Iris pigment epithelial cell (primary cell): ENCODE measurements at regions not wholly inside any gene's neighbourhood (a gene's known extent, or its start where the extent isn't known, plus 50 kb on each side); places are given as distances from the start of the nearest gene placed in this dataset.
"Not testable (repeated sequence)": the region's sequence is repeated elsewhere in the genome, so short reads cannot be mapped to it uniquely, and the experiment has no call there.

ENCODE experiments used
- DNase-seq: peaks from one replicate; pipeline ENCODE4 v3.0.0-alpha.2; 2011; ENCODE audit warnings: low read depth

- DNase-seq = no peak
Measured at GRCh38 chr10:76665029-76665428, 972.6 kb downstream of the KCNMA1 start.

- no peak for DNase-seq
Measured at GRCh38 chr10:76657337-76658012, 980.1 kb downstream of the KCNMA1 start.

GRCh38 chr10:76651154-76651553 is 986.5 kb downstream of the KCNMA1 start:
- no peak for DNase-seq

- peak; percentile 41 for DNase-seq
Measured at GRCh38 chr10:76649723-76650127, 987.9 kb downstream of the KCNMA1 start.

- DNase-seq = no peak
Measured at GRCh38 chr10:76649254-76649653, 988.4 kb downstream of the KCNMA1 start.

DNA sequence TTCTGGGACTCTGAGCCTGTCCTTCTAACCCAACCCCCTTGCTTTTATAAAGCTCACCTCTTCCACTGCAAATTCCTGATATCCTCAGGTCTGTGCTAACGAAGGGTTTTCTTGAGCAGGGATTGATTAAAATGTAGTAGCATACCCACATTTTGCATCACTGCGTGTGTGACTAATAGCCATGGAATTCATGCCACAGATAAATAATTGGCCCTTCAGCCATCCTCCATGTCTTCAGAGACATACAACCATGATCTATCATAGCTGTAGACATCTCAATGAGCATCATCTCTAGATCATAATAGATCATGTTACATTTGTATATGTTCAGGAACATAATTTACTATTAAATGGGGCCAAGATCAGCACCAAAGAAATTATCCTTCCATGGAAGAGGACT is 990.3 kb downstream of the KCNMA1 start:
- DNase-seq = peak; percentile 12

GRCh38 chr10:76645341-76645740 is 992.3 kb downstream of the KCNMA1 start:
- no peak for DNase-seq

GRCh38 chr10:76644476-76644875 is 993.1 kb downstream of the KCNMA1 start:
- DNase-seq = no peak

- no peak for DNase-seq
Measured at GRCh38 chr10:76643511-76643911, 994.1 kb downstream of the KCNMA1 start.

GRCh38 chr10:76642358-76642757 is 995.2 kb downstream of the KCNMA1 start:
- no peak for DNase-seq

DNA sequence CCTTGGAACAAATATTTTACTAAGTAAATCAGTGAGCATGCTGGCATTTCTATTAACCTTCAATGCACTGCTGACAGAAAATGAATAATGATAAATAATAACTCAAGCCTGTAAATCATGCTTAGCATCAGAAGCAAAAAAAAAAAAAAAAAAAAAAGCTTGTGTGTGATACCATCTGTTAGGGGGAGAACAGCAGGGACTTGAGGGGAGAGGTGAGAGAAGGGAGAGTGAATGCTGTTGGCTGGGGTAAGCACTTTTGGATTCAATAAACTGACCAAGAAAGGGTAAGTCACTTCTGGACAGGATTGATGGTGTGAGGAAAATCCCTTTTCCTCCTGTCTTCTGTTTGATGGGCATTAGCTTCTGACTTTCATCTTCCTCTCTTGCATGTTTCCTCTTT is 996.4 kb downstream of the KCNMA1 start:
- no peak for DNase-seq

DNA sequence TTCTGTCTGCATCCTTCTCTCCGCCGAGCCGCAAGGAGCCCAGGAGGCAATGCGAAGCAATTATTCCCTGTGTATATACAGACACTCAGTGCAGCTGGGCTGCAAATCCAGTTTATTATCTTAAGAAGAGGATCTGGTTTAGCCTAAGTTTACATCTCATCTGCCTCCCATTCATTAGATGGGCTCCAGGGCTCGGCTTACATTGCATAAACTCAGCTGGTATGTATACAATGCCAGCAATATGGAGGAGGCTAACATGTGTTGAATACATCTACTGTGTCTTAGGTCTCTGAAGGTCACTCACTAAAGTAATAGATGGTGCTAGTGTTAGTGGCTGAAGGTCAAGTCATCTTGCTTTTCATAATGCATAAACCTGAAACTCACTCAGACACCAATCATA is 996.8 kb downstream of the KCNMA1 start:
- DNase-seq = no peak

DNA sequence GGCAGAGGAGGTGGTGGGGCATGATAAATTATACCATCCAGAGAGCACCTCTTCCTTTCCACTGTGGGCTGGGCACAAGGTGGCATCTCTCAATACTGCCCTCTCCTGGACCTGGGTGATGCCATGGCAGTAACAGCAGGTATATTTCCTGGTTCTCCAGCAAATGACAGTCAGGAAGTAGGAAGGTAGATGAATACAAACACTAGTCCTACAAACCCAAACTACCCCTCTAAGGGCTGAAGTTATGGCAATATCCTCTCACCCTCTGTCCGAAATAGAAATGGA is 1004.9 kb downstream of the KCNMA1 start:
- no peak for DNase-seq

DNA sequence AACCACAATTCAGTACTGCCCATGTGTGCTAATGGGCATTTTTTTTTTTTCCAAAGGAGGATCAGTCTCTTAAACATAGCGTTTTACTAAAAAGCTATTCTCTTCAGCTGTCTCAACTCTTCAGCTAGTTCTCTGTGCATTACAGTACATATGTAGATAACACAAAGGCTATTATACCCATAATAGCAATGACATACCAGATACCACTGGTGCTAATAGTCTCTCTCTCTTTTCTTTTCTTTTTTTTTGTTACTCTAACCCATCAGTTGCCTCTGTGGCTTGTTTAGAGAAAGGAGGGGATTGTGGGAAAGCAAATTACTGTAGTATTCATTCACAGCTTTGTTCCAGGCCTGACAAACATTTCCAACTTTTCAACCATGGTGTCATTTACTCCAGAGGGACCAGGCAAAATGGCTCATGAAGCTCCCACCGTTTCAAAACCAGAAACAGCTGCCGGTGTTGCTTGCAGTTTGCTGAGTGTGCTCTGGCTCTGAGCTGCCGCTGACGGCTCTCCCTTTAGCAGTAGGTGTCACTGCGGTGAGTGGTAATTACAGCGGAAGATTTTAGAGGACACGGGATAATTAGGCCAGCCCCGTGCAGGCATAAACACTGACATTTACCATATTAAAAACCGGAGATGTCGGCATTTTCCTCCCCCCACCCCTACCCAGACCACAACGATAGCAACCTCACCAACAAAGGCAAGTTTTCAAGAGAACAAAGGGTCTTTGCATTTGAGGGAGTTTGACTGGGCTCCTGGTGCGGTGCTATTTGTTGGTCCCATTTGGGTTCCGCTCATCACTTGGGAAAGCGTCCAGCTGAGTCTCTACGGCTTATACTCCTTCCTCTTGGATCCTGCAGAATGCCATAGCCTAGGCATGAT is 1005.5 kb downstream of the KCNMA1 start:
- no peak for DNase-seq

DNA sequence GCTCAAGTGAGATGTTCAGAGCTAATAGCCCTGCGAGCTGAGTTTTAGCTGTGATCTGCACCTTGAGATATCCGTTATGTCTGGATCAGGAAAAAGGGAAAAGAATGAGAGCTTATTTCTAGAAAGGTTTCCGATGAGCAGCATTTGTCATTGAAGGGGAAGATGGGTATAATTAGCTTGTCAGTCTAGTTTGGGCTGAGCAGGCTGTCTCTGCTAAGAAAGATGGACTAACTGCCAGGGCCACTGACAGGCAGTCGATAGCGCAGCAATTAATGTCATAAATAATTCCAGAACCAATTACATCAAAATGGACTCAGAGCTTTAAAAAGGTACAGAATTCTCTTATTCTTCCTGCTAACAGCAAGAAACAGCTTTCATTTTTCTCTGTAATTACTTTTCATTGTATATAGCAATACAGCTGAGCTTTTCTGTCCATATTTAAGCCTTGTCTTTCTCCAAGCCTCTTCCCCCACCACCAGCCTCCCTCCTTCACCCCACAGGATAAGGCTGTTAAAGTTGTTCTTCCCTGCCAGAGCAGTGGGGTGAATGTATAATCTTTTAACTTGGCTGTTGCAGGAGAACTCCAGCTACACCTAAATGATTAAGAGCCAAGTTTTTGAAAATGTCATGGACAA is 1006.5 kb downstream of the KCNMA1 start:
- DNase-seq = no peak

DNA sequence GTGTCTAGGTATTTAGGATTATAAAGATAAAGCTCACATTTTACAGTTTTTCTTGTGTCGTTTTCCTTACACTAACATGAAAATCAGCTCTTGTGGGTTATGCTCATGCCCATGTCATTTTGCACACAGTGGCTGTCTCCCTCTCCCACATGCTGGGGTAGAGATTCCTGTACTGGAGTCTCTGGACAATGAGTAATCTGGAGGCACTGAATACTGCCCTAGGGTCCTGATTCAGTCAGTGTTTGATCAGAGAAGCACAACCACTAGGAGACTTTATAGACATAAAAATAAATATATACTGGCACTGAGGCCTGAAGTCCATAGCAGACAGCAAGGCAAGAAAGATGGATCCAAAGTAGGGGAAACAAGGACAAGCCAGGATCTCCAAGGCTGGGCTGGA is 1008.8 kb downstream of the KCNMA1 start:
- no peak for DNase-seq

DNA sequence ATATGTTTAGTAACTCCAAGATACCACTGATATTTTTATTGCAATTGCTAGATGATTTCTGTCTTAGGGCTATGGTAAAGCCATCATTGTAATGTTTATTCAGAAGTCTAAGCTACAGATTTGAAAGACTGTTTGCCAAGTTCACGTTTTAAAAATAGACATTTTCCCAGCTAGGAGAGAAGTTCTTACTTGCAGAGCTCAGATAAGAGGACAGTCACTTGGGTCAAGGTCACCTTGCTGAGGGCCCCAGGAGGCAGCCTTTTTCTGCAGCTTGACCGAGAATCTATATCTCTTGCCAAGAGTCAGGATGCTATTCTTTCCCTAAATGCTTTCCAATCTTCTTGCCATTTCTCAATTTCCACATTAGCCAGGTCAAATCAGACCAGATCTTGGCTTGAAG is 1011.2 kb downstream of the KCNMA1 start:
- DNase-seq = no peak

DNA sequence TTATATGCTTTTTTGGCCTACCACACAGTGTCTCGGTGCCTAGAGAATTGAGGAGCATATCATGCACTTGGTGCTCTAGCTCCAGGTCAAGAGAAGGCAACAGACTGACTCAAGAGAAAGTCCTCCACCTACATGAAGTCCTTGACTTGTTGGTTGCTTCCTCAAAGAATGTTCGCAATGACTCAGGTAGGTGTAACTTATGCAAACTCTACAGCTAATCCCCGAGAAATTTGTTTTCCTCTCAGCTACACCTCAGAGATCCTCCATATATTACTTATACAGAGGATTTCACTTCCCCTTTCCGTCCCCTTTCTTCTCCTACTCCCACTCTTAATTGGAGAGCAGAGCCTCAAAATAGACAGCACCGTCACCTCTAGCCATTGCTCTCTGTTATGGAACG is 1013.1 kb downstream of the KCNMA1 start:
- DNase-seq = no peak

- DNase-seq = no peak
Measured at GRCh38 chr10:76621886-76622620, 1015.6 kb downstream of the KCNMA1 start.

DNA sequence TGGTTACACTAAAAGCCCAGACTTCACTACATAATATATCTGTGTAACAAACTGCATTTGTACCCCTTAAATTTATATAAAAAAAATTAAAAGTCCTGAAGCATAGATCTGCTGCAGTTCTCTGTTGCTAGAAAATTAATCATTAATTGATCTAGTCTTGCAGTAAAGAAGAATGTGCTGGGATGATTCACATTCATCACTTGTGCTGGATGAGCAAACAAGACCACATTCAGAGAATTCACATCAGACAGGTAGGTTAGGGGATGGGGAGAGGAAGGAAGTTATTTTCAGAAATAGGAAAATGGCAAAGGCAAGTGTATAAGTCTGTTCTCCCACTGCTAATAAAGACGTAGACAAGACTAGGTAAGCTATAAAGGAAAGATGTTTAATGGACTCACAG is 1019.0 kb downstream of the KCNMA1 start:
- DNase-seq = no peak

- no peak for DNase-seq
Measured at GRCh38 chr10:76618171-76618570, 1019.4 kb downstream of the KCNMA1 start.

DNA sequence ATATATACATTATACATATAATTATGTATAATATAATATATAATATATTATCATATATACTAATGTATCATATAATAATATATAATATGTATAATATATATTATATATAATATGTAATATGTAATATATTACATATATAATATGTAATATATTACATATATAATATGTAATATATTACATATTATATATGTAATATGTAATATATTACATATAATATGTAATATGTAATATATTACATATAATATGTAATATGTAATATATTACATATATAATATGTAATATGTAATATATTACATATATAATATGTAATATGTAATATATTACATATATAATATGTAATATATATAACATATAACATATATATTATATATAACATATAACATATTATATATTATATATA is 1020.9 kb downstream of the KCNMA1 start:
- DNase-seq = not testable (repeated sequence)

DNA sequence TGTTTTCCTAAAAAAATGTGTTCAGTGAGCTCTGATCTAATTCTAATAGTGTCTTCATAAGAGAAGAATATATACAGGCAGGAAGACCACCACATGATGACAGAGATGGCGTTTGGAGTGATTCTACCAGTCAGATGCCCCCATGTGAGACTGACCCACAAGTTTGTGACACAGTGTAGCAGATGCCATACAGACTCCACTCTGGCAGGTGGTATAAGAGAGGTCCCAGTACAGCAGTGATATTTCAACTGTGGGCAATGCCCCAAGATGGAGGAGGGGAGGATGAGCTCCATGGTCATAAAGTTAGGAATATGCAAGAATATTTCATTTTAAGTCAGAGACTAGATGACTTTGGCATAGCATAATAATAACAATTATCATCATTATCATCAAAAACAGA is 1022.6 kb downstream of the KCNMA1 start:
- DNase-seq = no peak
